ENCODE measurements at regions not wholly inside any gene's neighbourhood (a gene's known extent, or its start where the extent isn't known, plus 50 kb on each side); places are given as distances from the start of the nearest gene placed in this dataset.

GRCh38 chr20:50434653-50435396 is 75.4 kb upstream of the PTPN1 start:
- H3K4me3 ChIP-seq = no peak overlapping the region
- peaks cover 7 to 64% (median 36%) of the 10 kb centered on the region in 3 donors for H3K4me1 ChIP-seq
- H3K27ac ChIP-seq = peak overlapping the region in 3 of 4 donors; percentile 18 to 65 (median 45)
- DNase-seq = no peak
- intact Hi-C loops (cut with DNase I) = no loop called here
- no peaks in the 10 kb centered on the region for H3K9me3 ChIP-seq
- H3K36me3 ChIP-seq = no peaks in the 10 kb centered on the region
- WGBS, 2 donors = 38 to 42% methylated on average over 6 of the region's 6 CpGs
- TF ChIP-seq CTCF (IDR thresholded peaks at IDR 0.05) (no peak), POLR2A (IDR thresholded peaks at IDR 0.05) (no peak)
- no peaks in the 10 kb centered on the region for H3K27me3 ChIP-seq

GRCh38 chr20:50435397-50436051 is 74.7 kb upstream of the PTPN1 start:
- H3K27ac ChIP-seq = peak overlapping the region in 3 of 4 donors; percentile 0 to 77 (median 34)
- H3K4me3 ChIP-seq = no peak overlapping the region
- no peaks in the 10 kb centered on the region for H3K36me3 ChIP-seq
- no peaks in the 10 kb centered on the region for H3K9me3 ChIP-seq
- WGBS, 2 donors = 63 to 65% methylated on average over 21 to 22 of the region's 22 CpGs
- no peak for DNase-seq
- no peak for TF ChIP-seq POLR2A (IDR thresholded peaks at IDR 0.05)
- TF ChIP-seq CTCF (IDR thresholded peaks at IDR 0.05) = no peak
- H3K27me3 ChIP-seq = no peaks in the 10 kb centered on the region
- peaks cover 7 to 61% (median 36%) of the 10 kb centered on the region in 3 donors for H3K4me1 ChIP-seq
- intact Hi-C loops (cut with DNase I) = no loop called here

- H3K36me3 ChIP-seq = no peaks in the 10 kb centered on the region
- intact Hi-C loops (cut with DNase I) = no loop called here
- DNase-seq = no peak
- H3K27ac ChIP-seq = peak overlapping the region; percentile 42 to 77 (median 48)
- 20 to 58% methylated on average over 4 to 6 of the region's 6 CpGs for WGBS, 2 donors
- no peak for TF ChIP-seq POLR2A (IDR thresholded peaks at IDR 0.05)
- TF ChIP-seq CTCF (IDR thresholded peaks at IDR 0.05) = no peak
- H3K4me1 ChIP-seq = peaks cover 4 to 59% (median 37%) of the 10 kb centered on the region in 3 donors
- H3K9me3 ChIP-seq = no peaks in the 10 kb centered on the region
- H3K27me3 ChIP-seq = no peaks in the 10 kb centered on the region
- no peak overlapping the region for H3K4me3 ChIP-seq
These were observed 74.0 kb upstream of the PTPN1 start for GRCh38 chr20:50436052-50436656.

- 61 to 74% methylated on average over 8 of the region's 8 CpGs for WGBS, 2 donors
- Histone ChIP-seq H3K36me3 (no peaks in the 10 kb centered on the region), H3K4me3 (no peak overlapping the region), H3K4me1 (peaks cover 4 to 59% (median 40%) of the 10 kb centered on the region in 3 donors), H3K27me3 (no peaks in the 10 kb centered on the region), H3K9me3 (no peaks in the 10 kb centered on the region), H3K27ac (peak overlapping the region in 2 of 4 donors; percentile 42 to 46)
- no peak for TF ChIP-seq CTCF (IDR thresholded peaks at IDR 0.05)
- TF ChIP-seq POLR2A (IDR thresholded peaks at IDR 0.05) = no peak
- no peak for DNase-seq
- intact Hi-C loops (cut with DNase I) = no loop called here
These were observed 73.5 kb upstream of the PTPN1 start for GRCh38 chr20:50436696-50437095.

- peak overlapping the region; percentile 49 to 89 (median 66) for H3K27ac ChIP-seq
- no peak for DNase-seq
- TF ChIP-seq CTCF (IDR thresholded peaks at IDR 0.05) = no peak
- TF ChIP-seq POLR2A (IDR thresholded peaks at IDR 0.05) = peak in 1 of 4 donors; percentile 26
- no peaks in the 10 kb centered on the region for H3K9me3 ChIP-seq
- no peaks in the 10 kb centered on the region for H3K36me3 ChIP-seq
- H3K4me3 ChIP-seq = no peak overlapping the region
- 29 to 45% methylated on average over 5 to 9 of the region's 9 CpGs for WGBS, 2 donors
- peaks cover 4 to 58% (median 41%) of the 10 kb centered on the region in 3 donors for H3K4me1 ChIP-seq
- no peaks in the 10 kb centered on the region for H3K27me3 ChIP-seq
- intact Hi-C loops (cut with DNase I) = no loop called here
These were observed 71.2 kb upstream of the PTPN1 start for GRCh38 chr20:50438986-50439407.
